Prostate gland (tissue), 2 donors: ENCODE measurements at regions not wholly inside any gene's neighbourhood (a gene's known extent, or its start where the extent isn't known, plus 50 kb on each side); places are given as distances from the start of the nearest gene placed in this dataset.

Source experiments
- POLR2A ChIP-seq: fragments of 450-650 bp; IDR thresholded peaks from one replicate; pipeline ENCODE4 v1.6.1; 2016; ENCODE audit warnings: antibody characterized with exemption, mild to moderate bottlenecking
- POLR2AphosphoS5 ChIP-seq: sonication (generic); formaldehyde crosslinking; IDR thresholded peaks from one replicate; pipeline ENCODE4 v1.6.1; 2017; ENCODE audit warnings: antibody characterized with exemption
- TF ChIP-seq, protein P1 (sequence below), 4 experiments: fragments of 200-600 bp in 2 of 4; fragments of 450-650 bp in 2 of 4; sonication (generic) in 2 of 4; IDR thresholded peaks; 1 replicate in 3 of 4; 2 replicates in 1 of 4; pipeline ENCODE4 v1.5.1; 2016 to 2019; ENCODE audit warnings: antibody characterized with exemption in 4 of 4, mild to moderate bottlenecking in 2 of 4, moderate library complexity in 2 of 4

DNA sequence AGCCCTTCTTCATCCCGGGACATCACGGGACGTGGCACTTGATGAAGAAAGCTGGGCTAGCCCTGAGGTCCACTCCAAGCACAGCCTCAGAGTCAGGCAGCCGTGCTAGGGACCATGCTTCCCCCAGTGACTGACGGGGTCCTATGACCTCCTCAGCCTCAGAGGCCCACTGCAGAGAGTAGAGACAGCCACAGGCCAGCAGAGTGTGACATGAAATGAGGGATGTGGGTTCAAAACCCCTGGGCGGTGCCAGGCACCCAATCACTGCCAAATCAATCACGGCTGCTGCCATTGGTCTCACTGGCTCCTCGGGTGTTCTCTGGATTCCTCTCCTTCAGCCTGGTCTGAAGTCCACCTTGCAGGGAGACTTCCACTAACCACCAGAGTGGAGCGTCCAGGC is 197.7 kb upstream of the CDH4 start:
- TF ChIP-seq POLR2A (no peak), POLR2AphosphoS5 (no peak)
- TF ChIP-seq, protein P1, sequence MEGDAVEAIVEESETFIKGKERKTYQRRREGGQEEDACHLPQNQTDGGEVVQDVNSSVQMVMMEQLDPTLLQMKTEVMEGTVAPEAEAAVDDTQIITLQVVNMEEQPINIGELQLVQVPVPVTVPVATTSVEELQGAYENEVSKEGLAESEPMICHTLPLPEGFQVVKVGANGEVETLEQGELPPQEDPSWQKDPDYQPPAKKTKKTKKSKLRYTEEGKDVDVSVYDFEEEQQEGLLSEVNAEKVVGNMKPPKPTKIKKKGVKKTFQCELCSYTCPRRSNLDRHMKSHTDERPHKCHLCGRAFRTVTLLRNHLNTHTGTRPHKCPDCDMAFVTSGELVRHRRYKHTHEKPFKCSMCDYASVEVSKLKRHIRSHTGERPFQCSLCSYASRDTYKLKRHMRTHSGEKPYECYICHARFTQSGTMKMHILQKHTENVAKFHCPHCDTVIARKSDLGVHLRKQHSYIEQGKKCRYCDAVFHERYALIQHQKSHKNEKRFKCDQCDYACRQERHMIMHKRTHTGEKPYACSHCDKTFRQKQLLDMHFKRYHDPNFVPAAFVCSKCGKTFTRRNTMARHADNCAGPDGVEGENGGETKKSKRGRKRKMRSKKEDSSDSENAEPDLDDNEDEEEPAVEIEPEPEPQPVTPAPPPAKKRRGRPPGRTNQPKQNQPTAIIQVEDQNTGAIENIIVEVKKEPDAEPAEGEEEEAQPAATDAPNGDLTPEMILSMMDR (IDR thresholded peaks at IDR 0.05) = no peak
